Pancreas (tissue), 10 donors: ENCODE measurements at regions not wholly inside any gene's neighbourhood (a gene's known extent, or its start where the extent isn't known, plus 50 kb on each side); places are given as distances from the start of the nearest gene placed in this dataset.

Experiments
- ATAC-seq, 4 donors: fragments of 200-7000 bp; cut with Tn5 transposase; one replicate each; pipeline versions ENCODE4 v1.8.0 to v1.9.1; 2020; ENCODE audit warnings: mild to moderate bottlenecking in 4 of 4, moderate library complexity in 4 of 4
- DNase-seq, 6 donors: peaks; one replicate each; pipeline ENCODE4 v3.0.0-alpha.2; 2020
- FAIRE-seq: peaks from 2 replicates; lab custom pipeline; 2012; peaks lifted over from hg19 to GRCh38; lab: Jason Lieb, UNC
- H3K27ac ChIP-seq, 4 donors: fragments of 200-600 bp; sonication (generic); 1 replicate in 3 of 4; 2 replicates in 1 of 4; pipeline versions ENCODE4 v1.5.0 to v1.8.0; 2020
- H3K27me3 ChIP-seq, 4 donors: fragments of 200-600 bp; one replicate each; pipeline ENCODE4 v1.8.0; 2021
- H3K36me3 ChIP-seq, 3 donors: fragments of 200-600 bp; sonication (generic) in 1 of 3; one replicate each; pipeline versions ENCODE4 v1.5.0 to v1.8.0; 2020 to 2021
- H3K4me1 ChIP-seq, 3 donors: fragments of 200-600 bp; one replicate each; pipeline ENCODE4 v1.8.0; 2021
- H3K4me3 ChIP-seq, 4 donors: fragments of 200-600 bp; sonication (generic) in 2 of 4; one replicate each; pipeline versions ENCODE4 v1.5.0 to v1.8.0; 2020 to 2021
- H3K9me3 ChIP-seq, 4 donors: fragments of 200-600 bp; one replicate each; pipeline ENCODE4 v1.8.0; 2021
- WGBS, 2 donors: extraction: QIAGEN DNeasy Blood & Tissue Kit; methylation state at CpG; one replicate each; pipeline ENCODE4 v1.1.7; 2013; 5-methylcytosine and 5-hydroxymethylcytosine counted together
- intact Hi-C, 3 donors: fragments of 100-400 bp; cut with DNase I; formaldehyde crosslinking; loops; one replicate each; pipeline versions ENCODE4 v1.11.1 to v1.14.2; 2022
- TF ChIP-seq, protein P1 (sequence below), 4 donors: fragments of 200-600 bp; sonication (generic) in 3 of 4; IDR thresholded peaks; one replicate each; pipeline versions ENCODE4 v1.5.0 to v1.8.0; 2021; ENCODE audit warnings: antibody characterized with exemption in 4 of 4
- donor health status: healthy with polysubstance abuse.
- donor health status: DM: no; HTN: no; CAD: no; lungs with moderate emphysema.
- donor health status: DM: no; HTN: no; CAD: no.
- donor health status: control.
- donor health status: control.
- donor health status: Bipolar disorder and iron deficiency.
- donor health status: DM: yes; HTN: yes; CAD: no.
- donor health status: DM: no; HTN: no; CAD: no.
- donor health status: DM: no; HTN: no; CAD: no.
- donor health status: DM: yes; HTN: yes; CAD: no.

DNA sequence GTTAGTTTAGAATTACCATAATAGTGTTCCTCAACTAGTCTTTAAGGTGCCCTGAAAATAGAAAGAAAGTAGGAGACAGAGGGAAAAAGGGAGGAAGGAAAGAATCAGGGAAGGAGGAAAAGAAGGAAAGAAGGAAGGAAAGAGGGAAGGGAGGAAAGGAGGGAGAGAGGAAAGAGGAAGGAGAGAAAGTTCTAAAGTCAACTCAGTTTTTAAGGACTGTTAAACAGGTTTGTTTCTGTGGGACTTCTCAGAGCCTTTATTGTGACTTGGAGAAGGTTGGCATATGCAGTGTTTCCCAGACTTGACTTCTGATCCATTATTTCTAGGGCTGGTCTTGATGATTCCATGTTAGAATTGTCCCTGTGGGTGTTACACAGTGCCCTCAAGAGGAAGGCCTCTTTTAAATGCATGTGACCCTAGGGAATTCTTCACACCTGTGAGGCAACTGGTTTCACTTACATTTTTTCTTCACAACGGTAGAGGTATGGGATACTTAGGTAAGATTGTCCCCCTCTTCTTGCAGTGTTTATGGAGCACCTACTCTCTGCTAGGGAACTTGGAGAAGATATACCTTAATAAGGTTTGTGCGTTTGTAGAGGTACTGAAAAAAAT lies 132.7 kb upstream of the GMDS start:
- Histone ChIP-seq H3K4me1 (no peaks in the 10 kb centered on the region), H3K4me3 (no peak overlapping the region), H3K36me3 (no peaks in the 10 kb centered on the region), H3K27me3 (no peaks in the 10 kb centered on the region), H3K27ac (no peak overlapping the region), H3K9me3 (no peaks in the 10 kb centered on the region)
- 67 to 73% methylated on average over 2 of the region's 2 CpGs for WGBS, 2 donors
- FAIRE-seq (no peak), ATAC-seq (no peak), DNase-seq (no peak)
- TF ChIP-seq, protein P1, sequence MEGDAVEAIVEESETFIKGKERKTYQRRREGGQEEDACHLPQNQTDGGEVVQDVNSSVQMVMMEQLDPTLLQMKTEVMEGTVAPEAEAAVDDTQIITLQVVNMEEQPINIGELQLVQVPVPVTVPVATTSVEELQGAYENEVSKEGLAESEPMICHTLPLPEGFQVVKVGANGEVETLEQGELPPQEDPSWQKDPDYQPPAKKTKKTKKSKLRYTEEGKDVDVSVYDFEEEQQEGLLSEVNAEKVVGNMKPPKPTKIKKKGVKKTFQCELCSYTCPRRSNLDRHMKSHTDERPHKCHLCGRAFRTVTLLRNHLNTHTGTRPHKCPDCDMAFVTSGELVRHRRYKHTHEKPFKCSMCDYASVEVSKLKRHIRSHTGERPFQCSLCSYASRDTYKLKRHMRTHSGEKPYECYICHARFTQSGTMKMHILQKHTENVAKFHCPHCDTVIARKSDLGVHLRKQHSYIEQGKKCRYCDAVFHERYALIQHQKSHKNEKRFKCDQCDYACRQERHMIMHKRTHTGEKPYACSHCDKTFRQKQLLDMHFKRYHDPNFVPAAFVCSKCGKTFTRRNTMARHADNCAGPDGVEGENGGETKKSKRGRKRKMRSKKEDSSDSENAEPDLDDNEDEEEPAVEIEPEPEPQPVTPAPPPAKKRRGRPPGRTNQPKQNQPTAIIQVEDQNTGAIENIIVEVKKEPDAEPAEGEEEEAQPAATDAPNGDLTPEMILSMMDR (IDR thresholded peaks at IDR 0.05), result no peak
- intact Hi-C loops, result no loop called here

GRCh38 chr6:2376429-2377355 lies 131.3 kb upstream of the GMDS start:
- intact Hi-C loops, result no loop called here
- Histone ChIP-seq H3K9me3 (no peaks in the 10 kb centered on the region), H3K27ac (no peak overlapping the region), H3K4me3 (no peak overlapping the region), H3K36me3 (no peaks in the 10 kb centered on the region), H3K4me1 (no peaks in the 10 kb centered on the region), H3K27me3 (no peaks in the 10 kb centered on the region)
- ATAC-seq, result no peak
- FAIRE-seq, result no peak
- TF ChIP-seq, protein P1 (IDR thresholded peaks at IDR 0.05), result no peak
- 92 to 93% methylated on average over 19 of the region's 19 CpGs for WGBS, 2 donors
- DNase-seq, result no peak

- whole genome bisulfite sequencing, 2 donors, result 95 to 96% methylated on average over 17 of the region's 17 CpGs
- intact Hi-C loops, result no loop called here
- TF ChIP-seq, protein P1 (IDR thresholded peaks at IDR 0.05), result no peak
These were observed 130.0 kb upstream of the GMDS start for GRCh38 chr6:2375443-2375842.

DNA sequence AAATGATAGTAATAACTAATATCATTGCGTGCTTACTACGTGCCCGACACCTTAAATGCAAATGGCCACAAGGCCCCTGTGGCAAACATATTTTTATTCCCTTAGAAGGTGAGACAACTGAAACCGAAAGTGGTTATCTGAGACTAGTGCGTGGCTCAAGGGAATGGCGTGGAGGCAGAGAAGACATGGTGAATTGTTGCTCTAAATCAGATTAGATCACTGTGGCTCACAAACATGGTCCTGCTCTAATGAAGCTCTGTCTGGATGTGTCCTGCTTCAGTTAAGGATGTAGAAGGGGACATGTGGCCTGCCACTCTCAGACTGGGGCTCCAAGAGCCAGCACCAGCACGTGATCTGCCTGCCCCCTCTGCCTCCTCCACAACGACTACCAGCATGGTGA lies 124.2 kb upstream of the GMDS start:
- no peaks in the 10 kb centered on the region for H3K27me3 ChIP-seq
- intact Hi-C loops, result no loop called here
- no peaks in the 10 kb centered on the region for H3K4me1 ChIP-seq
- no peak overlapping the region for H3K4me3 ChIP-seq
- no peak overlapping the region for H3K27ac ChIP-seq
- WGBS, 2 donors, result 95 to 97% methylated on average over 8 of the region's 8 CpGs
- FAIRE-seq (no peak), ATAC-seq (no peak), DNase-seq (no peak)
- TF ChIP-seq, protein P1 (IDR thresholded peaks at IDR 0.05), result no peak
- H3K9me3 ChIP-seq, result no peaks in the 10 kb centered on the region
- H3K36me3 ChIP-seq, result no peaks in the 10 kb centered on the region

More at GRCh38 chr6:2375443-2375842, 130.0 kb upstream of the GMDS start:
- Histone ChIP-seq H3K4me1 (no peaks in the 10 kb centered on the region), H3K27me3 (no peaks in the 10 kb centered on the region), H3K9me3 (no peaks in the 10 kb centered on the region), H3K36me3 (no peaks in the 10 kb centered on the region), H3K27ac (no peak overlapping the region), H3K4me3 (no peak overlapping the region)
- ATAC-seq (no peak), FAIRE-seq (no peak), DNase-seq (no peak)
